ENCODE measurements at regions not wholly inside any gene's neighbourhood (a gene's known extent, or its start where the extent isn't known, plus 50 kb on each side); places are given as distances from the start of the nearest gene placed in this dataset.
"Not testable (repeated sequence)": the region's sequence is repeated elsewhere in the genome, so short reads cannot be mapped to it uniquely, and the experiment has no call there.

- TF ChIP-seq ZMAT4 (CRISPR knock-in tag; IDR thresholded peaks at IDR 0.05); CTCF (IDR thresholded peaks at IDR 0.05); ESRRA (CRISPR knock-in tag; IDR thresholded peaks at IDR 0.05; ENCODE audit: borderline replicate concordance): not testable (repeated sequence)
- TF ChIP-seq, protein P1, sequence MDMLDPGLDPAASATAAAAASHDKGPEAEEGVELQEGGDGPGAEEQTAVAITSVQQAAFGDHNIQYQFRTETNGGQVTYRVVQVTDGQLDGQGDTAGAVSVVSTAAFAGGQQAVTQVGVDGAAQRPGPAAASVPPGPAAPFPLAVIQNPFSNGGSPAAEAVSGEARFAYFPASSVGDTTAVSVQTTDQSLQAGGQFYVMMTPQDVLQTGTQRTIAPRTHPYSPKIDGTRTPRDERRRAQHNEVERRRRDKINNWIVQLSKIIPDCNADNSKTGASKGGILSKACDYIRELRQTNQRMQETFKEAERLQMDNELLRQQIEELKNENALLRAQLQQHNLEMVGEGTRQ (CRISPR knock-in tag; IDR thresholded peaks at IDR 0.05), result not testable (repeated sequence)
- TF ChIP-seq, protein P2, sequence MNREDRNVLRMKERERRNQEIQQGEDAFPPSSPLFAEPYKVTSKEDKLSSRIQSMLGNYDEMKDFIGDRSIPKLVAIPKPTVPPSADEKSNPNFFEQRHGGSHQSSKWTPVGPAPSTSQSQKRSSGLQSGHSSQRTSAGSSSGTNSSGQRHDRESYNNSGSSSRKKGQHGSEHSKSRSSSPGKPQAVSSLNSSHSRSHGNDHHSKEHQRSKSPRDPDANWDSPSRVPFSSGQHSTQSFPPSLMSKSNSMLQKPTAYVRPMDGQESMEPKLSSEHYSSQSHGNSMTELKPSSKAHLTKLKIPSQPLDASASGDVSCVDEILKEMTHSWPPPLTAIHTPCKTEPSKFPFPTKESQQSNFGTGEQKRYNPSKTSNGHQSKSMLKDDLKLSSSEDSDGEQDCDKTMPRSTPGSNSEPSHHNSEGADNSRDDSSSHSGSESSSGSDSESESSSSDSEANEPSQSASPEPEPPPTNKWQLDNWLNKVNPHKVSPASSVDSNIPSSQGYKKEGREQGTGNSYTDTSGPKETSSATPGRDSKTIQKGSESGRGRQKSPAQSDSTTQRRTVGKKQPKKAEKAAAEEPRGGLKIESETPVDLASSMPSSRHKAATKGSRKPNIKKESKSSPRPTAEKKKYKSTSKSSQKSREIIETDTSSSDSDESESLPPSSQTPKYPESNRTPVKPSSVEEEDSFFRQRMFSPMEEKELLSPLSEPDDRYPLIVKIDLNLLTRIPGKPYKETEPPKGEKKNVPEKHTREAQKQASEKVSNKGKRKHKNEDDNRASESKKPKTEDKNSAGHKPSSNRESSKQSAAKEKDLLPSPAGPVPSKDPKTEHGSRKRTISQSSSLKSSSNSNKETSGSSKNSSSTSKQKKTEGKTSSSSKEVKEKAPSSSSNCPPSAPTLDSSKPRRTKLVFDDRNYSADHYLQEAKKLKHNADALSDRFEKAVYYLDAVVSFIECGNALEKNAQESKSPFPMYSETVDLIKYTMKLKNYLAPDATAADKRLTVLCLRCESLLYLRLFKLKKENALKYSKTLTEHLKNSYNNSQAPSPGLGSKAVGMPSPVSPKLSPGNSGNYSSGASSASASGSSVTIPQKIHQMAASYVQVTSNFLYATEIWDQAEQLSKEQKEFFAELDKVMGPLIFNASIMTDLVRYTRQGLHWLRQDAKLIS (CRISPR knock-in tag; IDR thresholded peaks at IDR 0.05; ENCODE audit: borderline replicate concordance), result not testable (repeated sequence)
- TF ChIP-seq, protein P3, sequence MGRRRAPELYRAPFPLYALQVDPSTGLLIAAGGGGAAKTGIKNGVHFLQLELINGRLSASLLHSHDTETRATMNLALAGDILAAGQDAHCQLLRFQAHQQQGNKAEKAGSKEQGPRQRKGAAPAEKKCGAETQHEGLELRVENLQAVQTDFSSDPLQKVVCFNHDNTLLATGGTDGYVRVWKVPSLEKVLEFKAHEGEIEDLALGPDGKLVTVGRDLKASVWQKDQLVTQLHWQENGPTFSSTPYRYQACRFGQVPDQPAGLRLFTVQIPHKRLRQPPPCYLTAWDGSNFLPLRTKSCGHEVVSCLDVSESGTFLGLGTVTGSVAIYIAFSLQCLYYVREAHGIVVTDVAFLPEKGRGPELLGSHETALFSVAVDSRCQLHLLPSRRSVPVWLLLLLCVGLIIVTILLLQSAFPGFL (CRISPR knock-in tag; IDR thresholded peaks at IDR 0.05; ENCODE audit: borderline replicate concordance), result not testable (repeated sequence)
Observed at GRCh38 chr3:48068320-48068719, 52.1 kb upstream of the MAP4 start.

All from WTC11 (cell line).